Smooth muscle cell of the brain vasculature (primary cell): ENCODE measurements at regions not wholly inside any gene's neighbourhood (a gene's known extent, or its start where the extent isn't known, plus 50 kb on each side); places are given as distances from the start of the nearest gene placed in this dataset.

Experiments
- DNase-seq: peaks from one replicate; pipeline ENCODE4 v3.0.0-alpha.2; 2012; ENCODE audit warnings: low read depth, low spot score

DNA sequence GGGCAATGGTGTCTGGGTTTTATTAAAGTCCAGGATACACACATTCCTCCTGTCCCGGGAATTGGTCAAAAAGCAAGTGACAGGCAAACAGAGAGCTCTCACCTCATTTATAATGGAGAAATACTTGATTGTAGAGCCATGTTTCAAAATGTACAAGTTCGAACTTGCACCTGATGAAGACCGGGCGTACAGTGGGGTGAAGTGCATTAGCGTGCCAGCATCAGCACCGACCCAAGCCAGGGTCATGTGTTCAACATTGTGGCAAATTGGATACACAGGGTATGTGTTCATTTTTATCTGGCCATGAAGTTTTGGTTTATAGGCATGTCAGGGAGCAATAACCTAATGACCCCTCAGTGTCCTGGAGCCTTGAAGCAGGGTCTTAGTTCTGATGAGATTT lies 472.5 kb downstream of the IRX1 start:
- DNase-seq = no peak

DNA sequence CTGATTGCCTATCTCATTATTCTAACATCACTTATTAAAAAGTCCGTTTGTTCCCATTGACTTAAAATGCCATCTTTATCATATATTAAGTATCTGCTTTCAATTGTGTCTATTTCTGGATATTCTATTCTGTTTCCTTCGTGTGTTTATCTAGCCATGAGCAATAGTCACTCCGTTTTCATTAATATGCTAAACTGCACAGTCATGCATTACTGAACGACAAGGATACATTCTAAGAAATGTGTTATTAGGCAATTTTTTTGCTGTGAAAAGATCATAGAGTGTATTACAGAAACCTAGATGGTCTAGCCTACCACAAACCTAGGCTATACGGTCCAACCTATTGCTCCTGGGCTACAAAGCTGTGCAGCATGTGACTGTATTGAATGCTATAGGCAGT lies 482.9 kb downstream of the IRX1 start:
- no peak for DNase-seq

DNA sequence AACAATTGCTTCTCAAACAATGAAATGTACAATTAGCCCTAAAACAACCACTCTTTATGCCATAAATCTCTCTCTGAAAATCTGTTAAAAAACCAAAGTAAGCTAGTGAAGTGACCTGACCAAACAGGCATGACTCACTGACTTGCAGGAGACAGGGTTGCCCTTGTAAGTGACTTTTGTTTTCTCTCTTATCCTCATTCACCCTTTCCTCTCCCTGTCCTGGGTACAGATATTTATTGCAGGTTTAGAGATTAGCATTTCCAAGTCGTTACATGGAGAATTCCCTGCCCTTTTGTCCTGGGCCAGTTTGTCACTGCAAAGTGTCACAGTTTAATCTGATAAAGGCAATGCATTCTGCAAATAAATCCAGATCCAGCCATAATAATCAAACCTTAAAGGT lies 484.2 kb downstream of the IRX1 start:
- DNase-seq = no peak

DNA sequence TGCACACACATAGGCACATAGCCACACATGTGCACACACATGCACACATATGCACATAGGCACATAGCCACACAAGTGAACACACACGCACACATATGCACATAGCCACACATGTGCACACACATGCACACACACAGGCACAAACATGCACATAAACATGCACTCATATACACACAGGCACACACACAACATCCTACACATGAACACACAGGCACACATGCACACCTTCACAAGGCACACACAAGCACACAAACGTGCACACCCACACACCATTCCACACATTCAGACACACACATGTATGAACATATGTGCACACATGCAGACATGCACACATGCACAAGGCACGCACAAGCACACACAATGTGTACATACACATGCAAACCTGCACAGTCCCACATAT lies 484.7 kb downstream of the IRX1 start:
- no peak for DNase-seq

DNA sequence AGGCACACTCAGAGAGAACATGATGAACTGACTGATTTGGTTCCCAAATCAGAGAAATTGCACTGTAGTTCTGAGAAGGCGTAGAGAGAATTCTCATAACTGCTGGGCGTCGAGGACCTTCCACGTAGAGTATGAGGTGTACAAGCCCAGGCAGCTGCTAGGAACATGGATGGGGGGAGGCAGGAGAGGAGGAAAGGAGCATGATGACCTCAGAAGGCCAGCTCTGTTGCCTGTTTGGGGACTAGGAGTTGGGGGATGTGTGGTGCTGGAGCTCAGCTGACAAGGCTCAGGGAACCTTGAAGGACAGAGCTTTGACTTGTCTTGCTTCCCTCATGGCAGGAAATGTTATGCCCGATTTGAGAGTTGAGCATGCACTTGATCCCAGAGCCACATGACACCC lies 485.4 kb downstream of the IRX1 start:
- no peak for DNase-seq

DNA sequence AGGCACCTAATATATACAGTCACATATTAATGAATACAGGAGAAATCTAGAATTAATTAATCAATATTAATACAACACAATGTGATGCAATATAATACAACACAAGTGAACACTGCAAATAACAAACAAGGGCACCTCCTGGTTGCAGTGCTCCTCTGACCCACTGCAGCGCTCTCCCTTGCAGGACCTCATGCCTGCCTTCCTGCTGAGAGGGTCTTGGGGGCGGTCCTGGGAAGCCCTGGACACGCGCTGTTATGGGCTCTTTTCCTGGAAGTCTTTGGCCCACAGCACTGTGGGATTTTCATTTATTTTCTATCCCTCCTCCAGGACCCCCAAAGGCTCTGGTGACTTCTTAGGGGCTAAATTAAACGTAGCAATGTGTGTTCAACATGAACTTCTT lies 485.8 kb downstream of the IRX1 start:
- no peak for DNase-seq

DNA sequence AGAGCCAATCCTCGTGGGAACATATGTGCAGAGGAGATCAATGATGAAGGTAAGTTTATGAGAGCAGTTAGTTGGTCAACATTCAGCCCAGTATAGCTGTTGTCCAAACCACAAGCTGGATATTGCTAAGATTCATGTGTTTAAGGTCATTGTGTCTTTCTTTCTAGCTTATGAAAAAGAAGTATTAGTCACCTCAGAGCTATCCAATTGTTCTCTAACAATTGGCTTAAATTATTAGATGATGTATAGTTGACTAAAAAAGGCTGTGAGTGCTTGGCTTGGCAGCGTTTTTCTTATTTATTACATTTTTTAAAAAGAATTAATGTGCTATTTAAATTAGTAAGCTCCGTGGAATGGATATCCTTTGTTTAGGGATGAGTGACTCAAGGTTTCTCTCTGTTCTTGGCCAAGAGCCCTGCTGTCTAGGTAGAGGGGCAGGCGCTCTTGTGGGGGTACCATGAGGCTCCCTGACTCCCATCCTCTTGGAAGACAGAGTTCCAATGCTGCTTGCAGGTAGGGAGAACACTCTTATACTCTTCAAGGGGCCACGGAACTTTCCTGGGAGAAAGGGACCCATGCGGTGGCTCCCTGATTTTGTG lies 487.4 kb downstream of the IRX1 start:
- DNase-seq = no peak

DNA sequence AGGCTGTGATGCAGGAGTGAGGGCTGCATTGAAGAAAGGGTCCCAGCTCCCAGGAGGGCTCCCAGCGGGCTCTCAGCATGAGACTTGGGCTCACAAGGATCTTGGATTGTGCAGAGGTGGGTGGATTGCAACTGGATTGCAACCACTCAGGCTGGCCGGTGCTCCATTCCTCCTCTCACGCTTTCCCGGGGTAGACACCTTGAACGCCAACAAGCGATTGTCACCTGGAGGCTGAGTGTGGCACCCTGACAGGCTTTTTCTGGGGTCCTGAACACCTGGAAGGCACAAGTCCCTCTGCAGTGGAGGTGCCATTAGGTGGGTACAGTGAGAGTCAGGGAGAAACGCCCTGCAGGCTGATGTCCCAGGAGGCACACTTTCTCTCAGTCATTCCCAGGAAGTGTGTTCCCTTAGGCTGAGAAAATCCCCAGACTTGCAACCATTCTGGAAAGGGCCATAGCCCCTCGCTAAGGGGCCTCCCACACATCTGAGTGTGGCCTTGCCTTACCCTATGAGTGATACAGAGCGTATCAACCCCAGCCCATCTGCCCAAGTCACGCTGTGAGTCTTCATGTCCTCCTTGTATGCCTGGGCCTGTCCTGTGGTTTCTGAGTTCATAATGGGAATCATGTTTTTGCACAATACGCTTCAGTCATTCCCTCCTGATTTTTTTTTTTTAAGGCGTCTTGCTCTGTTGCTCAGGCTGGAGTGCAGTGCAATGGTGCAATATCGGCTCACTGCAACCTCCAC lies 488.1 kb downstream of the IRX1 start:
- DNase-seq = no peak

DNA sequence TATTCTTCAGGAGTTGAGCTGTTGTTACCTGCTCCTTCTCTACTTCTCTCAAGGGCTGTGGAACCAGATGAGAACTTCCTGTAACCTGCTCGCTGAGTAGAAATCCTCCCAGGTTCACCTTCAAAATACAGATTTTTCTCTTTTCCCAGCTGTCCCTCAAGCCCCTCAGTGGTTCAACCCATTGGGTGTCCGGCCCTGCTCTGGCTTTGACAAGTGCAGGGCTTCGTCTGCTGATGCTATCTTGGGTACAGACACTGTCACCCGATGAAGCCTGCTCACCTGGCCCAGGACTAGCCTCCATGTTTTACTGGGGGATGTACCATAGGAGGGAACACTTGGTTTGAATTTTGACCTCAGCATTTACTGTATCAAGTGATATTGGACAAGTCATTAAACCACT lies 490.4 kb downstream of the IRX1 start:
- no peak for DNase-seq

DNA sequence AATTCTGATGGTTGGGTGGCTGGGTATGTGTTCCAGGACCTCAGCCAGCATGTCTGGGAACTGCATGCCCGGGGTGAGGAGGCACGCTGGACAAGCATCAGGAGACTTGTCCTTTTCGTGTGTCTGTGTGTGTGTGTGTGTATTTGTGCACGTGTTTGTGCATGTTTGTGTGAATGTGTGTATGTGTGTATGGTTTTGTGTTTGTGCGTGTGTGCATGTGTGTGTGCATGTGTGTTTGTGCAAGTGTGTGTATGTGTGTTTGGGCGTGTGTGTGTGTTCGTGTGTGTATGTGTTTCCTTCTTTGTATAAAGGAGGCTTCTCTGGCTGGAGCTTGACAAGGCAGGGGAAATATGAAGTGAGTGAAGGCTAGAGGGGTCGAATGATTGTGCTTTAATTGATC lies 491.5 kb downstream of the IRX1 start:
- DNase-seq = no peak

DNA sequence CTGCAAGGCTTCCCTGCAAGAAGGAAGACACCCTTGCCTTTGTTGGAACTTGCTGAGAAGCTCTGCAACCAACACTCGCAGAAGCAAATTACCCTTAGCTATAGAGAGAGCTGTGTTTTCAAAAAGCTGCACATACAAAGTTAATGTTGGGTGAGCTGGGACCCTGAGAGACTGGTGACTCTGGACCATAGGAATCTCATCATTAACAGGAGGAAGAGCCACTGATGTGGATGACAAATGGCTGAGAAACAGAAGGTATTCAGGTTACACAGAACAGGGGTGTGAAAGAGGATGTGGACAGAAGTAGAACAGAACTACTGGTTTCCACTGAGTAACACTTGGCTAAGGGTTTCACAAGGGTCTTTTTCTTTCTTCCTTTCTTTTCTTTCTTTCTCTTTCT lies 493.5 kb downstream of the IRX1 start:
- no peak for DNase-seq

DNA sequence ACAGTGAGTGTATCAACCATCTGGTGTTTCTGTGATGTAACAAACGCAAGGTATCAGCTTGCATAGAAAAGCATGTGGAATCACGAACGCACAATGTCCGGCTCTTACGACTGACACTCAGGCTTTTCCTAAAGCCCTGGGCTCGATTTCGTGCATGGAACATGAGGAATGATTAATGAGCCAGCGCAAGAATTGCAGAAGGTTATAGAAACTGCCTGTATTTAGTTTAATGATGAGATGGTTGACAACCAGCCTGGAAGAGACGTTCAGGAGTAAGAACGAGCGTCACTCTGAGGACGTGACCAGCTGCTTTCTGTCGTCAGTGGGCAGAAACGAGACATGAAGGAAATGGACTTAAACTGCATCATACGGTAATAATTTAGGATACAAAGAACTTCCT lies 497.6 kb downstream of the IRX1 start:
- DNase-seq = no peak

DNA sequence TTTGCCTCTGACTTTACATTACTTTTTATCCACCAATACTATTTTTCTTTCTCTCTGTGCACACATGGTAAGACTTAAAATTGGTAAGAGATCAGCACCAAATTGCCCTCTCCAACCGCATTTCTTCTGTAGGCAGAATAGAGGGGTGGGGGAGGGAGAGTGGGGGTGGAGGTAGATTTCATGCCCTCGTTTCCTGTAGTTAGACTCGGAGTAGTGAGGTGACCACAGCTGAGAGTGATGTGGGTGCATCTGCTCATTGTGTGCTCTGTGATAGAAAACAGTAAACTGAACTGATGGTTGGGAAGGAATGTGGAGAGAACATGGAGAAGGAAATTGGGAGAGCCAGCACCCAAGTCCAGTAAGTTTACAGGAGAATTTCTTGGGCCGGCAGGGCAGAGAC lies 498.3 kb downstream of the IRX1 start:
- DNase-seq = no peak

DNA sequence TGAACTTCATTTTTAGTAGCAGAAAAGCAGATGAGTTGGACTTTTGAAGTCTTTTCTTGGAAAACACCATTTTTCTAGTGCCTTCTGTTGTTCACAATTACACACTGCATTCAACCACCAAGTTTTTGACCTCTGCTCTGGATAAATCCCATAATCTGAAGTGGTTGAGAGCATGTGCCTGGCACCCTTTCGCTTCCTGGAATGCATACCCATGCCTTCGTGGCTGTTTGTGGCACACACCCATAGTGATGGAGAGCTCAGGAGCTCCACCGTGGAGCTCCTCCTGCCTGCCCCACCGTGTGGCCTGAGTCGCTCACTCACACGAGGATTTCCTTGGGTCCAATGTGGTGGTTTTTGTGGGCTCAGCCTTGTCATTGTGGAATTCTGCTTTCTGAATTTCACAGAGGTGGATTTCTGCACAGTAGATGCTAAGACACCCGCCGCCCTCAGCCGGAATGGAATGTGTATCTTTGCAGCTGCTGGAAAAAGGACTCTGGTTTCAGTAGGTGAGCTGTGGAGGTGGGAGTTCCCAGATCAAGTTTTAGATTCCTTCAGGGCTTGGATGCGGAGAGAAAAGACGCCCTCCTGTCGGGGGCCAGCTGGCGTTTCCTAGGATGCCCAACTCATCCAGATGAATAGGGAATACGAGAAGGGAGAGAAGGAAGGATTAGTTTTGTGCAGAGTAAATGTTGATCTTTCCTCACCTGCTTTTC lies 500.4 kb downstream of the IRX1 start:
- DNase-seq = no peak

DNA sequence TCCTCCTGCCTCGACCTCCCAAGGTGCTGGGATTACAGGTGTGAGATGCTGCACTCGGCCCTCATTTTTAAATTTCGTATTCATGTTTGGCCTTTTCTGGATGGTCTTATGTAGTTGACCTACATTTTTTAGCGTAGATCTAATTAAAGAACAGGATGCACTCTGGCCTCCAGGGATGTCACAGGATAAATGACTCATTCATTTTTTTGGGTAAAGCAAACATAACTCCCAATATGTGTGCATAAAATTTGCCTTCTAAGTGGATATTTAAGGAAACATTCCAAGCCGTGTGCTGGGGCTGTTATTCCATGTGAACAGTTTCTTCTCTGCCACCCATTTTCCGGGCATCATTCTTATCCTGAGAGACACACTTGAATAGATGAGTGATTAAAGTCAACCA lies 501.6 kb downstream of the IRX1 start:
- DNase-seq = no peak

DNA sequence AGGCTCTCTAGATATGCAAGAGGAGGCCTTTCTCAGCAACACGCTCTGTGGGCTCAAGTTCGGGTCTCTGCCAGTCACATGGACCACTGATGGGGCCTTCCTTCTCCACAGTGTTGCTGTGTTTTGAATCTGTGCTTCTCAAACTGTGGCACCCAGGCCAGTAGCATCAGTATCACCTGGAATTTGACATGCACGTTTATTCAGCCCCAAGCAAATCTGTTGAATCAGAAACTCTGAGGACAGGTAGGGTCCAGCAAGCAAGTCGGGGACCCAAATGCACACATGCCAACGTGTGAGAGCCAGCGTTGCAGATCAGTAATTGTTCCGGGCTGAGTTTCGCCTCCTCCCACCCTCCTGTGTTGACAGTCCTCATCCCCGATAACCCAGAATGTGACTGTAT lies 502.6 kb downstream of the IRX1 start:
- DNase-seq = no peak

DNA sequence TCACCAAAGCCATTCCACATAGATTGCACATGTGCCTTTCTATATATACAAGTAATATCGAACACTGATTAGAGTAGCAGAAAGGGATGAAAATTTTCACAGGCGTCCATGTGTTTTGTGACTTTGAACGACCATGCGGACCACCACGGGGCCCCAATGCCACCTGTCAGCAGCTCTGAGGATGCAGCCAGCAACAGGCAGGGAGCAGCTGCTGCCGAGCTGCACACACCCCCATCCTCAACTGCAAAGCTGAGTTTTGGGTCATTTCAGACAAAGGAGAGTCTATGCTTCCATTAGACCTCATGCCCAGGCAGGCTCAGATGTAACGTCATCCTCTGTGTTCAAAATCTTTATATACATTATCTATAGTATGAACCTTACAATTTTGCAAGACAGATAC lies 503.8 kb downstream of the IRX1 start:
- DNase-seq = no peak

DNA sequence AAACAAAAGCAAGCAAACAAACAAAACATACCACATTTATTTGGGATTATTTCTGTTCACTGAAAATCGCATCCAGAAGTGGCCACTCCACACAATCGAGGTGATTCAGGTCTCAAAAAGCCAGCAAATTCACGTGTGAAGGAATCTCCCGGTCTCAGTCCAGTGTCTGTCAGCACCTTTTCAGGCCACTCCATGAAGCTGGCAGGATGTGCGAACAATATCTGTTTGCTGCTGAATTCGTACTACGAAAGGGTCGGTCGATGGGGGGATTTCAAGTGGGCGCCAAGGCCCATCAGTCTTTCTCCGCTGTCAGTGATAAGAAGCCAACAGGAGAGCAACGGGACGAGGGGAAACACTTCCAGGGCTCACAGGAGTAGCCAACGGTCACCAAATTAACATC lies 505.1 kb downstream of the IRX1 start:
- DNase-seq = no peak

DNA sequence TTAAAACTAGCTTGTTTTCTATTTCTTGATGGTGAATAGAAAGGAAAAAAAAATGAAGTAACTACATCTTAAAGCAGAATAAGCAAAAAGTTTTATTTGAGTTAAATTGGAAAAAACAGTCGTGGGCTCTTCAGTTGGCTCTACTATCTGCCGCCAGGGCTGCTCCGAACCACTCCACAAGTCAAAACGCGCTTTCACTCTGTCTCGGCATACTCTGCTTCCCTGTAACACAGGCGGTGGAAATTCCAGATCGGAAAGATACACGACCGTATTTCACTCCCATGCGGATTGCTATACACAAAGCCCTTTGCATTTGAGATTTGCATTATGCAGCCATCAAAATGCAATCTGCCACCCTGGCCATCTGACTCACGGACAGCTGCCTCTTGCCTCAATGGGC lies 505.6 kb downstream of the IRX1 start:
- DNase-seq = no peak

DNA sequence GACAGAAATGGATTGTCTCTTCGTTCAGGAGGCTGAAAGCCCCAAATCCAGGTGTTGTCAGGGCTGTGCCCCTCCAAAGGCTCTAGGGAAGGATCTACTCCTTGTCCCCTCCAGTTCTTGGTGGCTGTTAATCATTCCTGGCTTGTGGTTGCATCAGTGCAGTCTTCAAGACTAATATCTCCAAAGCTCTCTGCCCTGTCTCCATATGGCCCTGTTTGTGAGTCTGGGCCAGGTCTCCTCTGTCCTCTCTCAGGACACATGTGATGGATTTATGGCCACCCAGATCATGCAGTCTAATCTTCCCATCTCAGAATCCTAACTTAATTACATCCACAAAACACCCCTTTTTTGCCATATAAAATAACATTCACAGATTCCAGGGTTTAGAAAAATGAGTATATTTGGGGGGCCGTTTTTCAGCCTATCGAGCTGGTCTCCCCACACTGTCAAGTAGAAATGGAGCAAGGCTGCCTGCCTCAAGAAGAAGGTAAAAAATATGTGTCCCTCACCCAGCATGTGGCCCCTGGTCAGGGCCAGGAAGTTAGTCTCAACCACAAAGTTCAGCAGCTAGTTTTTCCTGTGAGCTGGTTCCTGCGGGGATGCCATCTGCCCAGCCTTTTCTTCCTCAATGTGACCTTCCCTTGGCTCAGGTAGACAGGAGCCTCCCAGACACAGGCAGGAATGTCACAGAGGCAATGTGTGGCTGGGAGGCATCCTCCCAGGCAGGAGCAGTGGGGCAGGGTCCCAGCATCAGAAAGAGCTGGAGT lies 509.4 kb downstream of the IRX1 start:
- DNase-seq = no peak

DNA sequence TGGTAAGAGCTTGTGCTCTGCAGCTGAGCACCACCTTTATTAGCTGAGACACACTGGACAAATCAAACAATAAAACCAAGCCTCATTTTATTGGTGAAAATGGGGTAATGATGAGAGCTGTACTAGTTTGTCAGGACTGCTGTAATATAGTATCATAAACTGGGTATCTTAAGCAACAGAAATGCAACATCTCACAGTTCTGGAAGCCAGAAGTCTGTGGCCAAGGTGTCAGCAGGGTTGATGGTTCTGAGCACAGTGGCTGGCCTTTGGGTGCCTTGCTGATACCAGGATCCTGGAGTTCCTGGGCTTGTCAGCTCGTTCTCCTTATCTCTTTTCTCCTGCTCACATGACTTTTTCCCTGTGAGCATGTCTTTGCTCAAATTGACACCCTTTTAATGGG lies 513.1 kb downstream of the IRX1 start:
- no peak for DNase-seq

DNA sequence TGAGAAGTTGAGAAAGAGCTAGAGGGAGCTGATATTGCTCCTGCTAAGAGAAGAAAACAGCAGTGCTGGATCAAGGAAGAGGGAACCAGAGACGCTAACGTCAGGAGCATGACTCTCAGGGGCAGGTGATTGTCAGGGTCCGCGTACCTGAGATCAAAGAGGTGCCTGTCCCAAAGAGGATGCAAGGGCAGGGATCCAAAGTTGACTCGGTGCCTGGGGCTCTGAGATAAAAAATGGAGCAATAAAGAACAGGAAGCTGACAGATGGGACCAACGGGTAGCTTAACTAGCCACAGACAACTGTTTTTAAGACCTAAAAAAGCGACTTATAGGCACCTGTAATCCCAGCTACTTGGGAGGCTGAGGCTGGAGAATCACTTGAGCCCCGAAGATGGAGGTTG lies 517.8 kb downstream of the IRX1 start:
- no peak for DNase-seq
